H1 (cell line): ENCODE measurements at regions not wholly inside any gene's neighbourhood (a gene's known extent, or its start where the extent isn't known, plus 50 kb on each side); places are given as distances from the start of the nearest gene placed in this dataset.

Source experiments
- CTCF ChIA-PET: fragments of 300-600 bp; sonication (Branson Sonifier 250); formaldehyde crosslinking; loops from one replicate; lab custom pipeline; 2021; ENCODE audit not compliant: partially characterized antibody; lab: Charles Lee
- POLR2A ChIA-PET: fragments of 300-600 bp; sonication (Branson Sonifier 250); formaldehyde crosslinking; loops from one replicate; lab custom pipeline; 2021; ENCODE audit warnings: inconsistent platforms; ENCODE audit not compliant: partially characterized antibody; lab: Charles Lee
- DNase-seq, 2 experiments: peaks; one replicate each; pipeline versions ENCODE4 v3.0.0 to v3.0.0-alpha.2; 2010 to 2022; ENCODE audit warnings: low spot score in 2 of 2, low read depth in 1 of 2, mixed read lengths in 1 of 2
- FAIRE-seq: peaks from 2 replicates; lab custom pipeline; 2011; peaks lifted over from hg19 to GRCh38; lab: Jason Lieb, UNC
- H2AFZ ChIP-seq: 2 replicates; pipeline ENCODE4 v1.8.1; 2012; ENCODE audit warnings: low read length, inconsistent platforms
- H2AK5ac ChIP-seq: 2 replicates; pipeline ENCODE4 v1.6.1; 2013; ENCODE audit warnings: low read depth, low read length
- H2BK120ac ChIP-seq: replicated peaks from 2 replicates; pipeline ENCODE3; 2013; ENCODE audit warnings: low read depth, low read length, inconsistent platforms
- H2BK12ac ChIP-seq: 2 replicates; pipeline ENCODE4 v1.6.1; 2013; ENCODE audit warnings: low read depth, low read length
- H2BK15ac ChIP-seq: 2 replicates; pipeline ENCODE4 v1.6.1; 2013; ENCODE audit warnings: low read length
- H2BK20ac ChIP-seq: 2 replicates; pipeline ENCODE4 v1.6.1; 2013; ENCODE audit warnings: low read length
- H2BK5ac ChIP-seq: 2 replicates; pipeline ENCODE4 v1.6.1; 2013; ENCODE audit warnings: low read depth, low read length
- H3K14ac ChIP-seq: 2 replicates; pipeline ENCODE4 v1.6.1; 2013; ENCODE audit warnings: inconsistent platforms; ENCODE audit not compliant: insufficient read length
- H3K18ac ChIP-seq: 2 replicates; pipeline ENCODE4 v1.6.1; 2013; ENCODE audit warnings: low read length; ENCODE audit errors: extremely low read depth
- H3K23ac ChIP-seq: 2 replicates; pipeline ENCODE4 v1.6.1; 2013; ENCODE audit warnings: inconsistent platforms; ENCODE audit not compliant: insufficient read length
- H3K23me2 ChIP-seq: 2 replicates; pipeline ENCODE4 v1.6.1; 2013; ENCODE audit warnings: low read depth, low read length
- H3K27ac ChIP-seq: 2 replicates; pipeline ENCODE4 v1.6.1; 2011; ENCODE audit warnings: low read depth, low read length, inconsistent platforms
- H3K27me3 ChIP-seq, 4 experiments: replicated peaks in 1 of 4; 1 replicate in 1 of 4; 2 replicates in 3 of 4; pipeline versions ENCODE4 v1.6.1 to v1.8.1; 2011 to 2013; ENCODE audit warnings: low read length in 3 of 4, mild to moderate bottlenecking in 3 of 4, inconsistent platforms in 2 of 4, mixed read lengths in 2 of 4, moderate library complexity in 1 of 4; ENCODE audit not compliant: control insufficient read depth in 3 of 4, insufficient read depth in 3 of 4; ENCODE audit errors: extremely low read depth in 1 of 4
- H3K36me3 ChIP-seq, 4 experiments: 2 replicates each; pipeline versions ENCODE4 v1.6.1 to v1.8.1; 2011 to 2013; ENCODE audit warnings: mild to moderate bottlenecking in 4 of 4, low read length in 3 of 4, moderate library complexity in 2 of 4, control low read depth in 1 of 4, inconsistent platforms in 1 of 4; ENCODE audit not compliant: insufficient read depth in 4 of 4, control insufficient read depth in 2 of 4
- H3K4ac ChIP-seq: replicated peaks from 2 replicates; pipeline ENCODE3; 2013; ENCODE audit warnings: low read length, low read depth, mixed read lengths, inconsistent platforms; ENCODE audit not compliant: insufficient read length
- H3K4me1 ChIP-seq, 4 experiments: replicated peaks in 1 of 4; 1 replicate in 1 of 4; 2 replicates in 3 of 4; pipeline versions ENCODE4 v1.6.1 to v1.8.1; 2011 to 2013; ENCODE audit warnings: low read length in 3 of 4, inconsistent platforms in 2 of 4, mixed read lengths in 1 of 4; ENCODE audit not compliant: insufficient read depth in 4 of 4, control insufficient read depth in 3 of 4
- H3K4me2 ChIP-seq, 2 experiments: 2 replicates each; pipeline versions ENCODE4 v1.6.1 to v1.8.1; 2011 to 2013; ENCODE audit warnings: low read depth in 2 of 2, low read length in 2 of 2, control low read depth in 1 of 2, inconsistent platforms in 1 of 2, mild to moderate bottlenecking in 1 of 2; ENCODE audit not compliant: insufficient read depth in 1 of 2
- H3K4me3 ChIP-seq, 4 experiments: fragments of 200-600, 300-600 bp in 1 of 4; sonication (generic), shearing (Covaris generic), sonication (Bioruptor Twin) in 1 of 4; 2 replicates each; pipeline versions ENCODE4 v1.5.1 to v1.8.1; 2011 to 2016; ENCODE audit warnings: low read length in 4 of 4, low read depth in 3 of 4, control low read depth in 2 of 4, inconsistent platforms in 2 of 4, mild to moderate bottlenecking in 2 of 4, mixed read lengths in 1 of 4, moderate library complexity in 1 of 4; ENCODE audit not compliant: insufficient read depth in 2 of 4; ENCODE audit errors: extremely low read depth in 1 of 4
- H3K56ac ChIP-seq: replicated peaks from 2 replicates; pipeline ENCODE3; 2013; ENCODE audit warnings: low read depth, mild to moderate bottlenecking, mixed read lengths, low read length, inconsistent platforms; ENCODE audit not compliant: insufficient read length
- H3K79me1 ChIP-seq: 2 replicates; pipeline ENCODE4 v1.6.1; 2013; ENCODE audit warnings: low read depth, low read length, control low read depth
- H3K79me2 ChIP-seq, 2 experiments: 2 replicates each; pipeline versions ENCODE4 v1.6.1 to v1.8.1; 2012 to 2013; ENCODE audit warnings: low read length in 2 of 2, mild to moderate bottlenecking in 2 of 2, inconsistent platforms in 1 of 2; ENCODE audit not compliant: insufficient read depth in 2 of 2, control insufficient read depth in 1 of 2
- H3K9ac ChIP-seq, 4 experiments: replicated peaks in 1 of 4; 1 replicate in 1 of 4; 2 replicates in 3 of 4; pipeline versions ENCODE4 v1.6.1 to v1.8.1; 2011 to 2013; ENCODE audit warnings: low read depth in 3 of 4, low read length in 3 of 4, control low read depth in 2 of 4, mild to moderate bottlenecking in 2 of 4, moderate library complexity in 2 of 4, inconsistent platforms in 1 of 4; ENCODE audit errors: extremely low read depth in 1 of 4
- H3K9me3 ChIP-seq, 2 experiments: 2 replicates each; pipeline versions ENCODE4 v1.6.1 to v1.8.1; 2012 to 2013; ENCODE audit warnings: mild to moderate bottlenecking in 2 of 2, moderate library complexity in 2 of 2, control low read depth in 1 of 2, inconsistent platforms in 1 of 2, low read depth in 1 of 2, low read length in 1 of 2, mixed read lengths in 1 of 2; ENCODE audit not compliant: insufficient read depth in 2 of 2
- H4K20me1 ChIP-seq, 2 experiments: replicated peaks in 1 of 2; 2 replicates each; pipeline versions ENCODE3 to v1.8.1; 2011 to 2013; ENCODE audit warnings: inconsistent platforms in 2 of 2, low read length in 2 of 2, mild to moderate bottlenecking in 1 of 2; ENCODE audit not compliant: insufficient read depth in 2 of 2, control insufficient read depth in 1 of 2
- H4K5ac ChIP-seq: 2 replicates; pipeline ENCODE4 v1.6.1; 2013; ENCODE audit warnings: low read length, low read depth, mixed read lengths, inconsistent platforms; ENCODE audit not compliant: insufficient read length
- H4K8ac ChIP-seq: 2 replicates; pipeline ENCODE4 v1.8.0; 2013; ENCODE audit warnings: mild to moderate bottlenecking, moderate library complexity, low read length, inconsistent platforms; ENCODE audit not compliant: insufficient read depth; ENCODE audit errors: extremely low read depth
- H4K91ac ChIP-seq: replicated peaks from 2 replicates; pipeline ENCODE3; 2013; ENCODE audit warnings: low read length, mixed read lengths, inconsistent platforms; ENCODE audit not compliant: insufficient read length
- ASH2L ChIP-seq: fragments of 200-600, 300-600 bp; sonication (generic); IDR thresholded peaks from one replicate; pipeline ENCODE4 v1.7.1; 2017; ENCODE audit warnings: low read length
- BACH1 ChIP-seq: IDR thresholded peaks from 2 replicates; pipeline ENCODE4 v1.6.1; 2012; ENCODE audit warnings: low read length, improper control_type of control experiment
- BCL11A ChIP-seq, 2 experiments: IDR thresholded peaks; one replicate each; pipeline ENCODE4 v1.6.1; 2011; ENCODE audit warnings: low read depth in 2 of 2, low read length in 2 of 2, mild to moderate bottlenecking in 2 of 2
- CBX8 ChIP-seq: fragments of 300-800, 300-1000 bp; sonication (generic); IDR thresholded peaks from 2 replicates; pipeline ENCODE4 v1.7.1; 2016; ENCODE audit warnings: low read depth, low read length, borderline replicate concordance
- CHD1 ChIP-seq: IDR thresholded peaks from 2 replicates; pipeline ENCODE4 v1.6.1; 2012; ENCODE audit warnings: low read depth, low read length, improper control_type of control experiment
- CHD2 ChIP-seq: IDR thresholded peaks from 2 replicates; pipeline ENCODE4 v1.6.1; 2012; ENCODE audit warnings: low read length, improper control_type of control experiment
- CREB1 ChIP-seq: IDR thresholded peaks from 2 replicates; pipeline ENCODE4 v1.6.1; 2012; ENCODE audit warnings: inconsistent platforms
- GTF2F1 ChIP-seq: IDR thresholded peaks from 2 replicates; pipeline ENCODE4 v1.6.1; 2012; ENCODE audit warnings: low read depth, low read length, improper control_type of control experiment, borderline replicate concordance
- MAX ChIP-seq: IDR thresholded peaks from 2 replicates; pipeline ENCODE4 v1.6.1; 2012; ENCODE audit warnings: inconsistent platforms
- NANOG ChIP-seq: IDR thresholded peaks from 2 replicates; pipeline ENCODE4 v1.6.1; 2011; ENCODE audit warnings: low read length, low read depth, mild to moderate bottlenecking, inconsistent platforms; ENCODE audit not compliant: insufficient read depth, poor library complexity, severe bottlenecking
- NRF1 ChIP-seq: IDR thresholded peaks from 2 replicates; pipeline ENCODE4 v1.6.1; 2011; ENCODE audit warnings: mild to moderate bottlenecking, low read depth, low read length, improper control_type of control experiment
- POLR2AphosphoS5 ChIP-seq: IDR thresholded peaks from 2 replicates; pipeline ENCODE4 v1.6.1; 2011; ENCODE audit warnings: low read depth, low read length
- RAD21 ChIP-seq, 2 experiments: IDR thresholded peaks in 1 of 2; conservative IDR thresholded peaks in 1 of 2; 2 replicates each; pipeline ENCODE4 v1.6.1; 2011; ENCODE audit warnings: low read depth in 2 of 2, low read length in 2 of 2, improper control_type of control experiment in 1 of 2, inconsistent platforms in 1 of 2, mild to moderate bottlenecking in 1 of 2, moderate library complexity in 1 of 2
- RBBP5 ChIP-seq: IDR thresholded peaks from 2 replicates; pipeline ENCODE4 v1.7.1; 2012; ENCODE audit warnings: low read depth, mild to moderate bottlenecking, inconsistent platforms, low read length, moderate library complexity, borderline replicate concordance
- RXRA ChIP-seq: IDR thresholded peaks from 2 replicates; pipeline ENCODE4 v1.6.1; 2011; ENCODE audit warnings: low read depth, mild to moderate bottlenecking, low read length, moderate library complexity; ENCODE audit not compliant: insufficient read depth
- SIRT6 ChIP-seq: IDR thresholded peaks from one replicate; pipeline ENCODE4 v1.7.1; 2012; ENCODE audit warnings: low read length, inconsistent platforms
- YY1 ChIP-seq: IDR thresholded peaks from 2 replicates; pipeline ENCODE4 v1.6.1; 2011; ENCODE audit warnings: low read depth, mild to moderate bottlenecking, low read length
- WGBS, 2 experiments: shearing (Covaris generic) in 1 of 2; methylation state at CpG; one replicate each; pipeline versions ENCODE4 v1.1.6 to v1.1.7; 2013 to 2015; ENCODE audit warnings: low lambda C conversion rate in 2 of 2, mixed read lengths in 2 of 2, inconsistent platforms in 1 of 2, low coverage in 1 of 2, missing lambda C conversion rate in 1 of 2; ENCODE audit not compliant: insufficient replicate concordance in 2 of 2, insufficient coverage in 1 of 2, insufficient read length in 1 of 2; ENCODE audit errors: extremely low coverage in 1 of 2, missing lambda C conversion rate in 1 of 2; 5-methylcytosine and 5-hydroxymethylcytosine counted together

GRCh38 chr12:87901457-87901856 lies 127.7 kb downstream of the C12orf50 start:
- WGBS, 2 experiments, result 93% methylated on average over 4 of the region's 4 CpGs; no CpG with 5 or more reads in 1 of the 2 experiments
- H3K23me2 ChIP-seq, result no peaks in the 10 kb centered on the region
- POLR2A ChIA-PET, result no interaction called here
- TF ChIP-seq BACH1 (no peak), YY1 (no peak), CBX8 (no peak), RXRA (no peak), MAX (no peak), CREB1 (no peak), SIRT6 (no peak), NANOG (no peak), ASH2L (no peak), BCL11A (IDR thresholded peaks at IDR 0.05; ENCODE audit: low read depth in 2 of 2, low read length in 2 of 2) (no peak), POLR2AphosphoS5 (no peak), NRF1 (no peak), RBBP5 (no peak), RAD21 (IDR thresholded peaks at IDR 0.05 in 1 of 2, conservative IDR thresholded peaks at IDR 0.05 in 1 of 2; ENCODE audit: low read depth in 2 of 2, low read length in 2 of 2) (no peak), CHD2 (no peak), GTF2F1 (no peak), CHD1 (no peak)

More at GRCh38 chr12:87901457-87901856, 127.7 kb downstream of the C12orf50 start:
- Histone ChIP-seq H3K9me3 (no peaks in the 10 kb centered on the region), H3K18ac (no peak overlapping the region), H3K4me1 (no peaks in the 10 kb centered on the region), H2AFZ (no peak overlapping the region), H3K4me2 (no peak overlapping the region), H2BK120ac (no peak overlapping the region), H2BK5ac (no peak overlapping the region), H3K4ac (no peak overlapping the region), H3K4me3 (no peak overlapping the region), H2BK15ac (no peak overlapping the region), H3K27me3 (no peaks in the 10 kb centered on the region), H2BK20ac (no peak overlapping the region), H4K8ac (no peak overlapping the region; the same call in 1 of the 2 replicates), H3K9ac (no peak overlapping the region), H3K79me2 (no peaks in the 10 kb centered on the region), H3K56ac (no peak overlapping the region), H4K20me1 (no peaks in the 10 kb centered on the region), H3K36me3 (no peaks in the 10 kb centered on the region), H3K23ac (no peak overlapping the region), H2AK5ac (no peak overlapping the region), H3K14ac (no peak overlapping the region), H3K79me1 (no peaks in the 10 kb centered on the region), H2BK12ac (no peak overlapping the region), H3K27ac (no peak overlapping the region), H4K5ac (no peak overlapping the region), H4K91ac (no peak overlapping the region)
- no peak for DNase-seq
- CTCF ChIA-PET, result no interaction called here
- FAIRE-seq, result no peak
